HL-60 (cell line): ENCODE measurements at regions not wholly inside any gene's neighbourhood (a gene's known extent, or its start where the extent isn't known, plus 50 kb on each side); places are given as distances from the start of the nearest gene placed in this dataset.

ENCODE experiments used
- DNase-seq, 2 experiments: peaks; one replicate each; pipeline ENCODE4 v3.0.0-alpha.2; 2010 to 2020; ENCODE audit warnings: low read depth in 1 of 2, low spot score in 1 of 2
- H3K27ac ChIP-seq: fragments of 250-450 bp; sonication (Bioruptor Pico); replicated peaks from 2 replicates; pipeline ENCODE4 v1.5.1; 2020; ENCODE audit warnings: mild to moderate bottlenecking, moderate library complexity
- H3K27me3 ChIP-seq: fragments of 250-450 bp; sonication (Bioruptor Pico); 2 replicates; pipeline ENCODE4 v1.5.1; 2021; ENCODE audit warnings: mild to moderate bottlenecking, moderate library complexity; ENCODE audit not compliant: insufficient read depth, poor library complexity, severe bottlenecking
- H3K4me3 ChIP-seq: replicated peaks from 2 replicates; pipeline ENCODE4 v1.5.1; 2011; ENCODE audit warnings: mild to moderate bottlenecking, control low read depth, low read length; ENCODE audit not compliant: insufficient read depth
- CTCF ChIP-seq: IDR thresholded peaks from one replicate; pipeline ENCODE4 v1.5.1; 2011; ENCODE audit warnings: low read length, control low read depth, inconsistent platforms; ENCODE audit not compliant: insufficient read depth
- GABPA ChIP-seq: IDR thresholded peaks from 2 replicates; pipeline ENCODE4 v1.6.1; 2012; ENCODE audit warnings: low read depth
- POLR2AphosphoS5 ChIP-seq: IDR thresholded peaks from 2 replicates; pipeline ENCODE4 v1.6.1; 2012; ENCODE audit warnings: low read depth
- REST ChIP-seq: IDR thresholded peaks from 2 replicates; pipeline ENCODE4 v1.6.1; 2012; ENCODE audit warnings: low read depth; ENCODE audit not compliant: insufficient replicate concordance
- SPI1 ChIP-seq: IDR thresholded peaks from 2 replicates; pipeline ENCODE4 v1.6.1; 2012; ENCODE audit warnings: low read depth, mild to moderate bottlenecking, borderline replicate concordance

GRCh38 chr7:91655656-91656055, 224.8 kb downstream of the MTERF1 start:
- Histone ChIP-seq H3K27ac (no peak overlapping the region; the same call in 1 of the 2 replicates), H3K27me3 (no peaks in the 10 kb centered on the region), H3K4me3 (no peak overlapping the region)
- no peak for TF ChIP-seq SPI1
- TF ChIP-seq POLR2AphosphoS5, result no peak
- TF ChIP-seq REST, result no peak
- no peak for TF ChIP-seq GABPA
- no peak for TF ChIP-seq CTCF
- DNase-seq, result no peak

GRCh38 chr7:91656541-91657482, 223.7 kb downstream of the MTERF1 start:
- H3K4me3 ChIP-seq, result no peak overlapping the region
- TF ChIP-seq GABPA, result no peak
- TF ChIP-seq POLR2AphosphoS5, result no peak
- TF ChIP-seq CTCF, result no peak
- TF ChIP-seq REST, result no peak
- TF ChIP-seq SPI1, result no peak
- DNase-seq, result no peak
- no peaks in the 10 kb centered on the region for H3K27me3 ChIP-seq
- H3K27ac ChIP-seq, result no peak overlapping the region

- no peak for DNase-seq
- Histone ChIP-seq H3K4me3 (no peak overlapping the region), H3K27ac (no peak overlapping the region), H3K27me3 (no peaks in the 10 kb centered on the region)
- no peak for TF ChIP-seq CTCF
- no peak for TF ChIP-seq GABPA
- TF ChIP-seq SPI1, result no peak
- TF ChIP-seq REST, result no peak
- no peak for TF ChIP-seq POLR2AphosphoS5
Observed at GRCh38 chr7:91657483-91658071, 222.9 kb downstream of the MTERF1 start.
